IPS-NIHi7 (cell line): ENCODE measurements at regions not wholly inside any gene's neighbourhood (a gene's known extent, or its start where the extent isn't known, plus 50 kb on each side); places are given as distances from the start of the nearest gene placed in this dataset.
"Not testable (repeated sequence)": the region's sequence is repeated elsewhere in the genome, so short reads cannot be mapped to it uniquely, and the experiment has no call there.

ENCODE experiments used
- DNase-seq: peaks from one replicate; pipeline ENCODE4 v3.0.0; 2012; ENCODE audit warnings: mixed read lengths; ENCODE audit errors: extremely low spot score

GRCh38 chr6:47407300-47408281, 70.0 kb upstream of the CD2AP start:
- no peak for DNase-seq

GRCh38 chr6:47413752-47414422, 63.7 kb upstream of the CD2AP start:
- peak; percentile 62 for DNase-seq

DNA sequence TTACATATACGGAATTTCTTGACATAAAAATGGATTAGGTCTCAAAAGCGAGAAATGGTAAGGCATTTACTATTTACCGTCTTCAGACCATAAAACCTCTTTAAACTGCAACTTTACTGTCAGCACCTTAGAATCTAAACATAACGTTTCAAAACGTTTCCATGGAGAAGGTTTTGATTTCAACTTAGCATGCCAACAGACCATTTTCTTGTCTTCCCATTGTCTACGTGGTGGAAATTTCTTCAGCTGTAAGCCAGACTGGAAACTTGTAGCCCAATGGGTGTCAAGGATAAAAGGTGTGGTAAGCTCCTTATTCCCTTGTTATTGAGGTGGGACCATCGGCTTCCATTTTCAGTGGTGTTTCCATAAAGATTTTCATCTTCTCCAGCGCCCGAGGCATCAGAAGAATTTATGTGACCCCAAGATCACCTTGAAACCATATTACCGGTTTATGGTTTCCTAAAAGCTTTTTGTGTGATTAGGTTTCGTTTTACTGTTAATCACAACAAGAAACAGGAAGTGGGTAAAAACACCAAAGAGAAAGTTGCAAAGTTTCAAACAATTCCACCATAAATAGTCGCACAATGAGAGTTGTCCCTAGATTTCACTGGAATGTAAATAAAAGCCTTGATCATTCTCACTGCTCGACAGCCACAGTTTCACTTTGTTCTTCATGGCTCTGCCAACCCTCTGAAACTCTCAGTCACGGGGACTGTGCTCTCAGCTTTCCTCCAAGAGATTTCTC, 63.0 kb upstream of the CD2AP start:
- DNase-seq = no peak

- DNase-seq = no peak
Observed at GRCh38 chr6:47416396-47417345, 60.9 kb upstream of the CD2AP start.

DNA sequence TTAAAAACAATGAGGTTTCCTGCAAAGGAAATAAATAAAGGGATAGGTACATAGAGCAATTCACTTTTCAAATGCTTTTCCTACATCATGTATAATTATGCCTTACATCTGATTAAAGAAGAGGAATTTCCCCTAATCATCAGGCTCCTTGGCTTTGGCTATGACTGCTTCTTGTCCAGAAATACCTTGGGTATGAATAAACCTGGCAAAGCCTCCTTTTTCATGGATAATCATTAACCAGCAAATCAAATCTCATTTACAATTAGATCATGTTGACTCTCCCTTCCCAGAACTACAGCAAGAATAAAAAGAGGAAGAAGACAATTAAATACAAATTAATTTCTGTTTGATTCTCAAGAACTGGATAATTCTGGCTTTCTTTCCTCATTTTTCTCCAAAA, 58.0 kb upstream of the CD2AP start:
- DNase-seq = no peak

GRCh38 chr6:47420394-47421371, 56.9 kb upstream of the CD2AP start:
- DNase-seq = no peak

- no peak for DNase-seq
Observed at GRCh38 chr6:47423079-47423478, 54.5 kb upstream of the CD2AP start.

- no peak for DNase-seq
Observed at GRCh38 chr6:47424436-47424836, 53.2 kb upstream of the CD2AP start.

- DNase-seq = not testable (repeated sequence)
Observed at GRCh38 chr6:47425724-47426123, 51.9 kb upstream of the CD2AP start.

- no peak for DNase-seq
Observed at GRCh38 chr6:47426524-47427302, 50.9 kb upstream of the CD2AP start.

- no peak for DNase-seq
Observed at GRCh38 chr6:47427680-47428079, 49.9 kb upstream of the CD2AP start.
